Stimulated activated CD4-positive, alpha-beta T cell treated with anti-CD3 and anti-CD28 coated beads, Interleukin-1b, Interleukin-23, amount 100 ng/mL, for 4 hours (primary cell): ENCODE measurements at regions not wholly inside any gene's neighbourhood (a gene's known extent, or its start where the extent isn't known, plus 50 kb on each side); places are given as distances from the start of the nearest gene placed in this dataset.

Experiments
- DNase-seq, 2 donors: peaks; one replicate each; pipeline ENCODE4 v3.0.0-alpha.2; 2020; ENCODE audit warnings: low read depth in 2 of 2

DNA sequence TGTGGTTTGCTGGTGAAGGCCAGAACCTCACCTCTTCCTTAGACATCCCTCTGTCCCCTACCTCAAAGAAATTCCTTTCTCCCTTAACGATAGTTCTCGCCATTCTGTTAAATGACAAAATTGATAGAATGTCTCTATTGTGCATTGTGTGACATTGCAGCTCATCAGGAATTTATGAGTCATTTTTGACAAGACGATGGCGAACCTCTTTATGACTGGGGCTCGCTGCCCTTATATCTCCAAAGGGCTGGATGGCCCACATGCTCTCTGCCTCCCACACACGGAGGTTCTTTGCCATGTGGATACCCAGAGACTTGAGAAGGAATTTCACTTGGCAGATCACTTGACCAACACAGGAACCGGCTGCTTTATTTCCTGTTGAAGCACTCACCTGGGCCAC lies 66.8 kb upstream of the RPS6KA2 start:
- no peak for DNase-seq

DNA sequence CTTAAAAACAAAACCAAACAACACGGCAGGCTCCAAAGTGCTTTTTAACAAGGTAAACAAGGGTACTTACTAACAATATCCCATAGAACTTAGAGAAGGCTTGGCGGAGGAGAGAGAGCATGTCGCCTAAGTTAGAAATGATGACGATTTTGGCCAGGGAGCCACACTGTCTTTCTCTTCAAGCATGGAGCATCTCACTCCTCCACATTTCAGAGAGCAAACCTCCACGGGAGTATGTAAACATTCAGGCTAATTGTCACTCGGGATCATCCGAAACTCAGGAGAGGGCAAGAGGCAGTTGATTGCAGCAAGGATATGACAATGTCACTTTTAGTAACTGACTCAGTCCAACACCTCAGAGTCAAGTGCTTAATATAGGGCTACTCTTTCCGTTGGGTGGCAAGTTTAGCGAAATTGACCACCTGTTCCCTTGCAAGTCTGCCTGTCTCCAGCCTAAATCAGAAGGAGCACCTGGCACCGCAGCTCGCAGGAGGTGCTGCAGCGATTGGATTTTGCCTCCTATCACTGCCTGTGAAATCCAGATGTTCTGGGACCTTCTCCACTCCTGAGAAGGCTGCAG lies 65.8 kb upstream of the RPS6KA2 start:
- DNase-seq: no peak

DNA sequence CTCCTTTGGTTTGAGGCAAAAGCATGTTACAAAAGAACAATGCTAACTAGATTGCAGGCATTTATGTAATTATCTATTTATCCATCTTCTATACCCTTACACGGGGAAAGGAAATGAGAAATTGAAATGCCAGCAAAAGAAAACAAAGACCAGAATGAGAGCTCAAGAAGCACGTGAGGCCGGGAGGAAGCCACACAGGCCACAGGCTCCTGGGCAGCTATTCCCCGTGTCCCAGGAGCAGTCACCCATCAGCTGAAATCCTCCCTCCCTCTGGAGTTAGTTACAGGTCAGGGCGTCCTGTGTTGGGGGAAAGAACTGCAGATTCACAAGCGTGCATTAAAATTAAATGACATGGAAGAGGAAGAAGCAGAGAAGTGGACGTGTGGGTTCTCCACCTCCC lies 64.7 kb upstream of the RPS6KA2 start:
- DNase-seq: no peak

DNA sequence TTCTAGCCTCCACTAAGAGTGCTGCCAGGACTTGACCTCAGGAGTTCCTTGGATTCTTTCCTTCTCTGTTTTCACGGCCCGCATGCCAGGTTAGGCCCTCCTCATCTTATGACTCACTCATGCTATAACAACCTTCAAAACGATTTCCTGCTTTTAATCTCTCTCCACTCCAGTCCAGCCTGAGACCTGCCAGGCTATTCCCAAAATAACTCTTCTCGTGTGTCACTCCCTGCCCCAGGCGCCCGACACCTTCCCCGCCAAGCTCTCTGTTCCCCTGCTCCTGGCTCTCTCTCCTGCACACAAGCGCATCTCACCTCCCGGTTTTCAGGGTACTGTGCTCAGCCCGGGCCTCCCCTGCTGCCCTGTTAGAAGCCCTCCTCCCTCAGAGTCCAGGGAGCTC lies 64.1 kb upstream of the RPS6KA2 start:
- no peak for DNase-seq

DNA sequence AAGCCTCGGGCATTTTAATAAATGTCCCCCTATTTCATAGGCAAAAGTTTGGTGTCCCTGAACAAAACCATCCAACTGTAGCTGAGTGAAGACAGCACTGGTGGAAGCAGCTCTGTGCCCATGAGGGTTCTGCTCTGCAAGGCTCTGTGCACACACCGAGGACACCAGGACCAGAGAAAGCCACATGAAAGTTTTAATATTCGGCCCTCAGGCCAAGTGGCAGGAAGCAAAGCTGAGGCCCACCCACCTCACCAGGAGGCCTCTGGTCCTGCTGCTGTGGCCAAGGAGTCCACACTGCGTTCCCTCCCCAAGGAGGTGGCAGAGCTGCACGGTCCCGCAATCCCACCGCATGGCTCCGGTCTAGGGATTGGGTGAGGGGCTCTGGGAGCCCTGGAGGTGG lies 62.6 kb upstream of the RPS6KA2 start:
- DNase-seq: no peak

DNA sequence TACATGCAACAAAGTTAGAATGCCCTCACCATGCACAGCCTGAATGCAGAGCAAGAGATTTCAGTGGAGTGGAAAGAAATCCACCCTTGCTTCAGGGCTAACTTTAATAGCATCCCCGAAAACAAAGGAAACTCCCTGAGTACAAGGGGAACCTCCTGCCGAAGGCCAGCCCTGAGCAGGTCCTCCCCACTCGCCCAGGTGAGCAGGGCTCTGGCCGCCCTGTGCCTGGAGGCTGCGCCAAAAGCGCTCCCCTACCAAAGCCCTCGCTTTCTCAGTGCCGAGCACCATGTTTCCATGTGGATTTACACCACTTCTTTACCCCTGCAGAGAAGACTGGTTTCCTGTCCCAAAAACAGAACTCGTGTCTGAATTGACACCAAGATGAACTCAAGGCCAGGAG lies 61.9 kb upstream of the RPS6KA2 start:
- DNase-seq: no peak

DNA sequence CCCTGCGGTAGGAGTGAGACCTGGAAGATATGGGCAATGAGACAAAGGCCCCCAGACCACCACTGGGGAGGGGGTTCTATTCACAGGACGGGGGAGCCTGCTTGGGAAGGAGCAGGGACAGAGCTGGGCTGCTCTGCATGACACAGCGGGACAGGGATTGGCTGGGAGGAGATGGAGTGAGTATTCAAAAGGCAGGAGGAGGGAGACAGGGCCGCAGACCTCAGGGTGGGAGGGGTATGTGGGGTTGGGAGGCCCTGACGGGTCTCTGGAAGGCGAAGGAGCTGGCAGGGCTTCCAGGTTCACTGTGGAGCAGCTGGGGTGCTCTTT lies 60.8 kb upstream of the RPS6KA2 start:
- no peak for DNase-seq

DNA sequence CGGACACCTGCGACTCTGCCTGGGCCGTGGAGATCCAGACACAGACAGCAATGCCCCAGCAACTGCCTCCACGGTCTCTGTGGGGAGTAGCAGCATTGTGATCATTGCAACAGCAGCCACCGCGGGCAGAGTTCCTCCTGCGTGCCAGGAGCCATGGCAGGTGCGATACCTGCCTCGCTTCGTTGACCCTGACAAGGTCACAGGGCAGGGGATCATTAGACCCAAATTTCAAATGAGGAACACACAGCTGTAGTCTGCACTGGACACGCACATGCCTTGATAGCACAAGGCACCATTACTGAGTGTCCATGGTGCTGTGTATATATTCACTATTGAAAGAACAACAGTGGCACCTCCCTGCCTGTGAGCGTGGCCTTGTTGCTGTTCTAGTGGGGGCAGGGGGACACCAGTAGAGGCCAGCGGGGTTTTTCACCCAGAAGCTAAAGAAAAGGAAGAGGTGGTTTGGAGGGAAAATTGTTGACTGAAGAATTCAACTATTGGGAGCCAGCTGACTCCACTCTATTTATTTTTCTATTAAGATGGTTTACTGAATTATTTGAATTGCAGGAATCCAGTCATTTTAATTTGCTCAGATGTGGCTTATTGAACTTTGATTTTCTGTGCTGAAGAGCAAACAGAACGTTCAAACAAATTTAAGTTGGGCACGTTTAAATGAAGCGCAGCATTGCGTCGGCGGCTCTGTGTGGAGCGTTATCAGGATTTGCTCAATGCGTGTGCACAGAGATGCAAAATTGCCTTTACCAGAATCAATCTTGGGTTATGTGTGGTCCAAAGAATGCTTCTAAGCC lies 60.2 kb upstream of the RPS6KA2 start:
- DNase-seq: no peak

DNA sequence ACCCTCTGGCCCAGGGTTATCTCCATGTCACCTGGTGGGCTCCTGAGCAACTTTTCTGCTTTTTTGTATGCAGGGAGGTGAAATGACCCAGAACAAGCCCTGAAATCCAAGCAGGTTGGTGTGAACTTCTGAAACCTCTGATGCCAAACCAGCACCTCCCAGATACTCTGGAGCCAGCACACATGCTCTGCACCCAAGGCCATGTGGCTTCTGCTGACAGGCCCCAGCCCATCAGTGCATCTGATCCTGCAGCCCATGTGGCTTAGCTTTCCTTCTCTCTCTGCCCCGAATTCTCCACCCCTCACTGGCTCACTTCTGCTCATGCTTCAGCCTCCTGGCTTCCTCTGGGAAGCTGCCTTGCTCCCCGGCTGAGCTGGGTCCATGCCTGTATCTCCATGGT lies 59.3 kb upstream of the RPS6KA2 start:
- no peak for DNase-seq

DNA sequence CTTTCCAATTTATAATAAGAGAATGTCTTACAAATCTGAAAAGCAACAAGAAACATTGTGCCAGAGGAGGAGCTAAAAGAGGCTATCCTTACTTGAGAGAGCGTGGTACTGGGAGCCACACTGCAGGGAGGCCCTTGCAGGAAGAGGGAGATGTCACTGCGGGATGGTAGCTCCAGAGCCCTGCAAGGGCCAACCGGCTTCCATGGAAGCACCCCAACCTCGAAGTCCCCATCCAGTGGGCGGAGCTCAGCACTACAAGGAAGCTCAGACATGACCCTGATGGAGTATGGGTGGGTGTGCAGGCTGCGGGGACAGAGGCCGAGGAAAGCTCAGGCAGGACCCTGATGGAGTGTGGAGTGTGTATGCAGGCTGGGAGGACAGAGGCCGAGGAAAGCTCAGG lies 57.8 kb upstream of the RPS6KA2 start:
- no peak for DNase-seq

DNA sequence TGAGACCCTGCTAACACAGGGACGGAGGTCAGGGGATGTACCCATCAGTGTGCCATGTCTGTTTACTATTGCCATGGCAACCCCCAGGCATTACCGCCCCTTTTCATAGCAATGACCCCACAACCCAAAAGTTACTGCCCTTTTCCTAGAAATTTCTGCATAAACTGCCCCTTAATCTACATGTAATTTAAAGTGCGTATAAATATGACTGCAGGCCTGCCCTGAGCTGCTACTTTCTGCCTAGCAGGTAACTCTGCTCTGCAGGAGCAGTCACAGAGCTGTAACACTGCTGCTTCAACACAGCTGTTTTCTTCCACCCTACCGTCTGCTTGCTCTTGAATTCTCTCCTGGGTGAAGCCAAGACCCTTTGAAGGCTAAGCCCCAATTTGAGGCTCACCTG lies 57.1 kb upstream of the RPS6KA2 start:
- DNase-seq: no peak

DNA sequence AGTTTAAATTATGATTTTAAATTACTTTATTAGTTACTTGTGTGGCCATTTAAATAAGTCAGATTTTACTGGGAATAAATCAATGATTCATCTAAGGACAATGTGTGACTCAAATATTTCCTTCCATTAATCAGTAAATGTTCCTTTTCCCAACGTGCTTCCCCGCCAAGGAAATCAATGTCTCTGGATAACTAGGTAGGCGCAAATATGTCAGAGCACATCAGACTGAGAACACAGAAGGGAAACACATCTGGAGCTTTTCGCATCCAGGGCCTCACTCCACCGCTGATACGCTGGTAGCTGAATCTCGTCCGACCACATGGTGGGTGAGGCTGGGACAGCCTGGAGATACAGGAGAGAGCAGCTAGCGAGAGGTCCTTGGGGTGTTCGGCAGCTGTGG lies 56.4 kb upstream of the RPS6KA2 start:
- DNase-seq: no peak

DNA sequence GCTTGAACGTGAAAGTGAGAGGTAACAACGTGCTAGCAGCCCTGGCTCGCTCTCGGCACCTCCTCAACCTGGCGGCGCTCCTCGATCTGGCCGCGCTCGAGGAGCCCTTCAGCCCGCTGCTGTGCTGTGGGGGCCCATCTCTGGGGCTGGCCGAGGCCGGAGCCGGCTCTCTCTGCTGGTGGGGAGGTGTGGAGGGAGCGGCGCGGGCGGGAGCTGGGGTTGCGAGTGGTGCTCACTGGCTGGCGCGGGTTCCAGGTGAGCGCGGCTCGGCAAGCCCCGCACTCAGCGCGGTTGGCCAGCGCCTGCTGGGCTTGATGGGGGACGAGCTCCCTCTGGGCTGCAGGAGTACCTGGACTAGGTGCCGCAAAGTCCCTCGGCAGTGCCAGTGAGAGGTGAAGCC lies 52.5 kb upstream of the RPS6KA2 start:
- no peak for DNase-seq

DNA sequence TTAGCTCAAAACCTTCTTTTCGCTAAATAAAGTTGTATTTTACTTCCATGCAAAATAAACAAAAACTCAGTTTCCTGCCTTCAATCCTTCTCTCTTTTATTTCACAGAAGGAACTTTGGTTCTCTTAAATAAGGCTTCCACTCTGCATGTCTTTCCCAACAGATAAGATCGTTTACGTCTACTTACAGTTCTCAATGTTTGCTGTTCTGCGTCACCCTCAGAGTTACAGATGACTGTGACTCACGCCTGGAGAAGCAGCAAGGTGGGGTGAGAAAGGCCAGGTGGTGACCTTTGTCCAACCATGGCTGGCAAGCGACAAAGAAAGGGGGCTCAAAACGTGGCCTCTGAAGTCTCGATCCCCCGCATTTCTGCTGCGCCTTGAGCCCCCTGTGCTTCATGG lies 51.4 kb upstream of the RPS6KA2 start:
- DNase-seq: no peak

DNA sequence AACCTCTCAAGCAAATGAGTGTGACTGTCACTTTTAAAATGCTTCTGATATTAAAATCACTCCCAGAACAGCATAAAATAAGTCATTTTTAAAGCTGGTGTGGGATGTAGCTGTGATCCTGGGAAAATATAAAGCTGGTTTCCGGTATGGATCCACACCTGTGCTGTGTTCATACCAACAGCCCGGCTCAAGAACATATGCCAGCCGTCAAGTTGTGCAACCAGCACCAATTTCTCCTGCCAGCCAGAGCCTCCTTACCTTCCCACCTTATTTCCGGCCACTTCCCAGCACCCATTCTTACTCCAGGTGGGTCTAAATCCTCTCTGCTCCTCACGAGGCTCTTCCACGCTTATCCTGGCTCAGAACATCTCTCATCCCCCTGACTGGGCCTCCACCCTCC lies 50.9 kb upstream of the RPS6KA2 start:
- no peak for DNase-seq
